NCI-H345 (cell line): ENCODE measurements at regions not wholly inside any gene's neighbourhood (a gene's known extent, or its start where the extent isn't known, plus 50 kb on each side); places are given as distances from the start of the nearest gene placed in this dataset.
"Not testable (repeated sequence)": the region's sequence is repeated elsewhere in the genome, so short reads cannot be mapped to it uniquely, and the experiment has no call there.

ENCODE experiments used
- DNase-seq: peaks from one replicate; lab custom pipeline; 2025; lab: John Stamatoyannopoulos, UW

DNA sequence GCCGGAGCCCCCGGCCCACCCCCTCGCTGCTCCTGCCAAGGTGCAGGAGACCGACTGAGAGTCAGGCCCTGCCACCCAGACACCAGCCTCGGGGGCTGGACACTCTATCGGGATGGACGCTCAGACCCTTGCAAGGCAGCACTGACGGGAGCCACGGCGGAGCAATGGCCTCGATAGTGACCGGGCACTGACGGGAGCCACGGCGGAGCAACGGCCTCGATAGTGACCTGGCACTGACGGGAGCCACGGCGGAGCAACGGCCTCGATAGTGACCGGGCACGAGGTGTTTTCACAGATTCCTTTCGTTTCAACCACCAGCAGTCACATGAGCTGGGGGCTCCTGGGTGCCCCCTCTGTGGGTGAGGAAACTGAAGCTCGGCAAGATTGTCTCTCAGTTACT is 123.6 kb upstream of the PPP1R26 start:
- DNase-seq: no peak

DNA sequence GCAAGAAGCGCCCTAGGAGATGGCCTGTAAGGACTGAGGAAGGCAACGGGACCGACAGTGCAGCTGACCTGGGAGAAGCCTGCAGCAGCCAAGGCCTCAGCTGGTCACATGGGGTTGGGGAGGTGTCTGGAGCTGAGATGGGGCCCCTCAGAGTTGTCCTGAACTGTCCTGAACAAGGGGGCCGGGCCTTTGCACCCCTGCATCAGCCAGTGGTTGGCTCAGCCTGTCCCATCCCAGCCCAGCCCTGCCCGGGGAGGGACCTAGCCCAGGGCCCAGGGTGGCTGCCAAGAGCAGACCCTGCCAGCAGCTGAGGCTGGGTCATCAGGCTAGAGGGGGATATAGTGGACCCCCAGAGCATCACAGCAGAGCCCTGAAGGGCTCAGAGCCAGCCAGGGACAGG is 122.8 kb upstream of the PPP1R26 start:
- no peak for DNase-seq

GRCh38 chr9:135357863-135358551 is 121.6 kb upstream of the PPP1R26 start:
- no peak for DNase-seq

GRCh38 chr9:135358552-135358940 is 121.0 kb upstream of the PPP1R26 start:
- no peak for DNase-seq

DNA sequence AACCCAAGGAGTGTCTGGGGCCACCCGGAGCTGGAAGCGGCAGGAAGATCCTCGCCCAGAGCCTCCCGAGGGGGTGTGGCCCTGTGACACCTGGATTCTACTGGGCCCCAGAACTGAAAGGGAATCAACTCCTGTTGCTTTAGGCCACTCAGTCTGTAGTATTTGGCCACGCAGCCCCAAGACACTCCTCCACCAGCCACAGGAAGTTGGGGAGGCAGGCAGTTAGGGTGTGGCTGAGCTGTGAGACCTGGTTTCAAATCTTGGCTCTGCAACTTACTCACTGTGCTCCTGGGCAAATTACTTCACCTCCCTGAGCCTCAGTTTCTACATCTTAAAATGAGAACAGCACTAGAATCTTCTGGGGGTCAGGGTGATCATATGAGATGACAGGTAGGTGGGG is 119.8 kb upstream of the PPP1R26 start:
- no peak for DNase-seq

- no peak for DNase-seq
Measured at GRCh38 chr9:135360617-135361016, 119.0 kb upstream of the PPP1R26 start.

- not testable (repeated sequence) for DNase-seq
Measured at GRCh38 chr9:135361668-135362067, 117.9 kb upstream of the PPP1R26 start.

GRCh38 chr9:135363596-135363995 is 116.0 kb upstream of the PPP1R26 start:
- DNase-seq: peak; percentile 12

DNA sequence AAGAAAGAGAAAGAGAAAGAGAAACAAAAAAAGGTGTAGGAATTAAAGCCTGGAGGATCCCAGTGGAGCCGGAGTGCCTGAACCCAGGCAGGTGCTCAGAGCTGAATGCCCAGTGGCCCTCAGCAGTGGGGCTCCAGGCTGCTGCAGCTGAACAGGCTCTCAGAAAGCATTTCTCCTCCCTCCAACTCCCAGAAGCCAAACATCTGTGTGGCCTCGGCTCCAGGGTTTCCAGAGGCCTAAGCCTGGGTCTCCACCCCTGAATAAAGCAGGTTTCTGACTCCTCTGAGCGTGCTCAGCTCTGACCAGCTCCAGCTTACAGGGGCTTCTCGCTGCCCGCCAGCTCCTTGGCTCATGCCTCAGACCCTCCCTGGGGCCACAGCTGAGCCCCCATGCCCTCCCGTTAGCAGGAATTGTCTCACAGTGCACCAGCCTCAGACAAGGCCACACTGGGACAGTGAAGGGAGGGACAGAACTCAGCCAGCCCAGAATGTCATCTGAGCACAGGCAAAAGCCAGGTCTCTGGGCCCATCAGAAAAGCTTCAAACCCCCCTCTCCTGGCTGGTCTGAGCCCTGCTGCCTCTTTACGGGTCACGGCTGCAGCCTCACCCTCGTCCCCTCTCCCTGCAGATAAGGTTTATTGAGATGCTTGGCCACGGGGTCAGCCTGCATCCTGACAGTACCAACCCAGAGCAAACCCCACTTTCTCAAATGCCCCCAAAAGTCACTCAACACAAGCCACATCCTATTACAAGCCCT is 114.4 kb upstream of the PPP1R26 start:
- peak; percentile 40 for DNase-seq

DNA sequence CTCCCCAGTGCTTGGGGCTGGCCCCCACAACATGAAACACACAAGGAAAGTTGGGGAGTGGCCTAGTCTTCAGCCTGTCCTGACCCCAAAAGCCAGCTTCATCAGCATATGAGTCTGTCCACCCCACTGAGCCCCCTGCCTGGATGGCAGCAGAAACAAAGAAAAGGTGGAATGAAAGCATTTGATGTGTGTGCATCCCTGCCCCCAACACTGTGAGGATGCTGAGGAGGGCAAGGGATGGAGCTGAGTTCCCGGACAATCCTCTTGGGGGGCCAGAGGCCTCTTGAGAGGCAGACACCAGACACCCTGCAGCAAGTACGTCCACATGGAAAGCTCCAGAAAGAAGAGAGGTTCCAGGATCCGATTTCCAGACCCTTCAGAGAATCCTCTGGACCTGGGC is 113.5 kb upstream of the PPP1R26 start:
- DNase-seq: no peak

DNA sequence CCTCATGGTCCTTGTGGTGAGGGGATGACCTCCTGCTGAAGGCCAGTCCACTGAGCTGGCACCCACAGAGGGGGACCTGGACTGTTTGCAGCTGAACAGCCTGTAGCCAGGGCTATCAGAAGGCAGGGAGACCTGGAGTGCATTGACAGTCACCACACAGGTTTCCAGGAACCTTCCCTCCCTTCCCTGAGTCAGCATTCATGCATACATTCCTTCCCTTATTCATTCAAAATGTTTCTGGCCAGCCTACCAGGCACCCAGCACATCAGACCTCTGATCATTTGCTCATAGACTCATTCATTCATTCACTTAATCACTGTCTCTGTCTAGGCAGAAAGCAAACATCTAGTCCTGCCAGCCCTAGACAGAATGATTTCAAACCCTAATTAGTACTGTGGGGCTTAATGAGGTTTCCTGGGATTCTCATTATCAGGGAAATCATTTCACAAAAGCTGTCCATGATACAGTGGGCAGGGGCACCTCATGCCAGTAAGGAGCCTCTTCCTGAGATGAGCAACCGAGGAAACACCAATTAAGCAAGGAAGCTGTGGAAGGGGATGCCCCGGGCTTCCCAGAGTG is 110.1 kb upstream of the PPP1R26 start:
- no peak for DNase-seq

DNA sequence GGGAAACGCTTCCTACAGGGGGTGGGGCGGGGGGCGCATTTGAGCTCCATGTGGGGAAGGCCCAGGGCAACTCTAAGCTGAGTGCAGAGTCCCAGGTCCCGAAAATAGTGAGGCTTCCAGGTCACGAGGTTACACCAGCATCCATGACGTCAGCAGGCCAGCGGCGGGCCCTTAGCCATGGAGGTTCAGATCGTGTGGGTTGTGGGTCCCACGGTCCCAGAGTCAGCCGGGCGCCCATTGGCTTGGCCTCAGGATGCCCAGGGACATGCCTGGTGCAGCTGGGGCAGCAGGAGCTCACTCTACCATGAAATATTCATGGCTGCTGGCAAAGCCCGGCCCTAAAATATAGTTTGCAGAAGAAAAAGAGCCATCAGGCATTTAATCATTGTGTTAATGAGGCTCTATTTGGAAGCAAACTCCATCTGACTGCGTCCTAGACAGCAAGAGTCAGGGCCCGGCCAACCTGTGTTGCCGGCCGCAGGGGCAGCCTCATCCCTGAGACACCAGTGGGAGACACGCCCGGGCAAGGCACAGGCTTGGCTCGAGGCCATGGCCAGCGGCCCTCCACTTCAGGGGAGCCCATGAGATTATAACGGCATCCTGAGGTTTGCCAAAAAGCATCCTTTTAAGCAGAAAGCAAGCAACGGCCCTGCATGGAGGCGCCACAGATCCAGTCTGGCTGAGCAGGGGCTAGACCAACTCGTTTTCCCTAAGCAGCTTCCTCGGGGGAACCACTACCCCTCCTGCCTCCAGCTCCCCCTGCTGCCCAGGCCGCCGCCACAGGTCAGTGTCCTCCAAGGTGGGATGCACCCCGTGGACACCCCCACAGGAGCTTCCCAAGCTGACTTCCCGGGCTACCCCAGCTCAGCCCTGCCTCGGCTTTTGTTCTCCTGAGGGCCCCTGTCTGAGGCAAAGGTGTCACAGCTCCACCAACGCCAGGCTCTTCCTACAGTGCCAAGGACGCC is 108.9 kb upstream of the PPP1R26 start:
- no peak for DNase-seq

GRCh38 chr9:135371535-135371934 is 108.0 kb upstream of the PPP1R26 start:
- no peak for DNase-seq

- no peak for DNase-seq
Measured at GRCh38 chr9:135372036-135372435, 107.5 kb upstream of the PPP1R26 start.

DNA sequence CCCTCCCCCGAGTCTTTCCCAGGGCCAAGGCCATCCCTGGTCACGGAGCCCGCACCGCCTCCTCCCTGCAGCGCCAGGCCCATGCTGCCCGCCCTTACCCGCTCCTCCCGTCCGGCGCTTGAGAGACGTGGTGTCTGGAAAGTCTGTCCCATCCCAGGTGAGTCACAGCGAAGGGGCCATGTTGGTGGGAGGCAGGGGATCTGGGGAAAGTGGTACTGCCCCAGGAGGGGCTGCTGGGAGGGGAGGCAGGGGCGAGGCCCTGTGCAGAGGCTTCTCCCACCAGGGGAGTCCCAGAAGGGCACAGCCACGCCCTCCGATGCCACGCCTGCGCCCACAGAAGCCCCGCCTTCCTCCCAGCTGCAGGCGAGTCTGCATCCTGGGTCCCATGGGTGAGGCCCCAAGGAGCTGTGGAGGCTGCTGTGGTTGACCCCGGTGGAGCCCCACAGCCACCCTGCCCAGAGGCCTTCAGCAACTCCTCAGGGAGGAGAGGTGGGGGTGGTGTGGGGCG is 107.0 kb upstream of the PPP1R26 start:
- no peak for DNase-seq

DNA sequence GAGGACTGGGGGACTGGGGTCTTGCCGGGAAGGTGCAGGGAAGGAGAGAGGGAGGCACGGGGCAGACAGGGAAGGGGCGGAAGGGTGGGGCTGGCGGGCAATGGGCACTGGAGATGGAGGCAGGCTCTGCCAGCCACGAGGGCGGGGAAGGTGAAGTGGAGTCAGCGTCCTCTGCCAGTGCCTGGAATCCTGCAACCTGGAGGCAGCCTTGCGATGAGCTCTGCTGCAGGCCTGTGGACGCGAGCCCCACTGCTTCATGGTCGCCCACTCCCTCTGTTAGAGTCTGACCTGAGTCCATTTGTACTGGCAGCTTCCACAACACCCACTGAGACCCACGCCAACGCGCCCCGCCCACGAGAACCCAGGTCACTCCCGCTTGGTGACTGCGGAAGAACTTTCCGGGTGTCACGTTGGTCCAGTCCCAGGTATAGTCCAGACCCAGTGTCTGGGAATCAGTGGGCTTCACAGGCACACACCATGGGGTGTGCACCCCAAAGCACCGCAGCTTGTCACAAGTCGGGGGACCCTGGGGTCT is 106.4 kb upstream of the PPP1R26 start:
- no peak for DNase-seq

- DNase-seq: no peak
Measured at GRCh38 chr9:135373820-135374219, 105.8 kb upstream of the PPP1R26 start.

DNA sequence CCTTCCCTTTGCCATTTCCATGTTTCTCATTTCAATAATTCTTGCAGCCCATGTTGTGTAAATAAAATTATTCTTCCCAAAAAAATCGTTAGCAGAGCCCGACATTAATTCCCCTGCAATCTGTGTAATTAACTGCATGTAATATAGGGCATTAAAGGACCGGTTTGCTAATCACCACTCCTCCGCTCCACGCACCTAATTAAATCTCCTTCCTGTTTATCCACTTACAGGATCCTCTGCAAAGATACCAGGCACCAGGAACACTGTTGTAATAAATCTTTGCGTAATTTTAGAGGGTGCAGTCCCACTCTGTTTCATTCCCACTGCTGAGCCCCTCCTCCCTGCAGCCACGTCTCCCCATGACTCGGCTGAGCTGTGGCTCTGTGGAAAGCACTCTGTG is 105.0 kb upstream of the PPP1R26 start:
- no peak for DNase-seq

- no peak for DNase-seq
Measured at GRCh38 chr9:135375001-135375400, 104.6 kb upstream of the PPP1R26 start.

GRCh38 chr9:135376511-135377265 is 102.9 kb upstream of the PPP1R26 start:
- no peak for DNase-seq

GRCh38 chr9:135377431-135377830 is 102.2 kb upstream of the PPP1R26 start:
- DNase-seq: no peak
